Endodermal cell (in vitro differentiated cells): ENCODE measurements at regions not wholly inside any gene's neighbourhood (a gene's known extent, or its start where the extent isn't known, plus 50 kb on each side); places are given as distances from the start of the nearest gene placed in this dataset.

ENCODE experiments used
- DNase-seq: peaks from one replicate; pipeline ENCODE4 v3.0.0-alpha.2; 2017
- H3K27ac ChIP-seq: 2 replicates; pipeline ENCODE4 v1.5.1; 2013; ENCODE audit warnings: mild to moderate bottlenecking, low read depth, low read length, moderate library complexity
- H3K27me3 ChIP-seq: 2 replicates; pipeline ENCODE4 v1.6.1; 2013; ENCODE audit warnings: mild to moderate bottlenecking, low read length, moderate library complexity; ENCODE audit not compliant: insufficient read depth, control insufficient read depth, poor library complexity, severe bottlenecking
- H3K36me3 ChIP-seq: 2 replicates; pipeline ENCODE4 v1.7.0; 2013; ENCODE audit warnings: mild to moderate bottlenecking, low read length, moderate library complexity; ENCODE audit not compliant: control insufficient read depth, insufficient read depth
- H3K4me1 ChIP-seq: one replicate; pipeline ENCODE4 v1.7.0; 2013; ENCODE audit warnings: low read length; ENCODE audit not compliant: control insufficient read depth, insufficient read depth
- H3K4me3 ChIP-seq: 2 replicates; pipeline ENCODE4 v1.5.1; 2013; ENCODE audit warnings: mild to moderate bottlenecking, low read length, moderate library complexity
- H3K9ac ChIP-seq: 2 replicates; pipeline ENCODE4 v1.6.1; 2013; ENCODE audit warnings: mild to moderate bottlenecking, low read length, moderate library complexity; ENCODE audit not compliant: poor library complexity, severe bottlenecking; ENCODE audit errors: extremely low read depth
- H3K9me3 ChIP-seq: 2 replicates; pipeline ENCODE4 v1.6.1; 2013; ENCODE audit warnings: mild to moderate bottlenecking, low read length, moderate library complexity; ENCODE audit not compliant: control insufficient read depth
- H3K27ac Mint-ChIP-seq: 2 replicates; pipeline ENCODE4 v1.8.0; 2020; ENCODE audit warnings: mixed read lengths
- H3K27me3 Mint-ChIP-seq: 2 replicates; pipeline ENCODE4 v1.8.0; 2021; ENCODE audit warnings: mild to moderate bottlenecking, mixed read lengths; ENCODE audit not compliant: insufficient read depth
- H3K36me3 Mint-ChIP-seq: 2 replicates; pipeline ENCODE4 v1.8.0; 2020; ENCODE audit warnings: low read depth, mixed read lengths
- H3K4me1 Mint-ChIP-seq: 2 replicates; pipeline ENCODE4 v1.8.0; 2020; ENCODE audit warnings: mixed read lengths
- H3K4me3 Mint-ChIP-seq: 2 replicates; pipeline ENCODE4 v1.8.0; 2020; ENCODE audit warnings: mild to moderate bottlenecking, moderate library complexity, mixed read lengths
- H3K9me3 Mint-ChIP-seq: 2 replicates; pipeline ENCODE4 v1.8.0; 2020; ENCODE audit warnings: mild to moderate bottlenecking, mixed read lengths
- WGBS, 2 experiments: methylation state at CpG; one replicate each; pipeline versions ENCODE4 v1.1.5 to v1.1.7; 2013; ENCODE audit warnings: missing lambda C conversion rate in 2 of 2, mixed read lengths in 1 of 2; ENCODE audit not compliant: insufficient coverage in 1 of 2, insufficient read length in 1 of 2; 5-methylcytosine and 5-hydroxymethylcytosine counted together
- TF ChIP-seq, protein P1 (sequence below): fragments of 200-600 bp; sonication (generic); conservative IDR thresholded peaks from 2 replicates; pipeline ENCODE4 v1.5.0; 2021; ENCODE audit warnings: antibody characterized with exemption, mild to moderate bottlenecking

DNA sequence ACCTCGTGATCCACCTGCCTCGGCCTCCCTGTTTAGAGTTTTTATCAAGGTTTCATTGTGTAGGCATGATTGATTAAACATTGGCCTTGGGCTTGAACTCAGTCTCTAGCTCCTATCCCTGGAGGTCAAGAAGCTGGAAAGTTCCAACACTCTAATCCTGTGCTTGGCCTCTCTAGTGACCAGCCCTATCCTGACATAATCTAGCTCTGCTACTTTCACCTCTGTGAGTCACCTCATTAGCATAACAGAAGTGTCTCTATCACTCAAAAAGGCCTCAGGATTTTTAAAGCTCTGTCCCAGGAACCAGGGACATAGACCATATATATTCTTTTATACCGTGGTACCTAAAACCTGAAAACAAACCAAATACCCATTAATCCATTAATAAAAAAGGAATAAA, 377.5 kb downstream of the CENPC start:
- H3K36me3 Mint-ChIP-seq: no peaks in the 10 kb centered on the region
- Histone ChIP-seq H3K4me3 (no peak overlapping the region), H3K27ac (no peak overlapping the region), H3K36me3 (no peaks in the 10 kb centered on the region), H3K4me1 (no peaks in the 10 kb centered on the region), H3K9me3 (peaks cover 12% of the 10 kb centered on the region), H3K27me3 (no peaks in the 10 kb centered on the region), H3K9ac (no peak overlapping the region)
- peaks cover 6% of the 10 kb centered on the region for H3K9me3 Mint-ChIP-seq
- peaks cover 2% of the 10 kb centered on the region for H3K27me3 Mint-ChIP-seq
- no peak for DNase-seq
- TF ChIP-seq, protein P1, sequence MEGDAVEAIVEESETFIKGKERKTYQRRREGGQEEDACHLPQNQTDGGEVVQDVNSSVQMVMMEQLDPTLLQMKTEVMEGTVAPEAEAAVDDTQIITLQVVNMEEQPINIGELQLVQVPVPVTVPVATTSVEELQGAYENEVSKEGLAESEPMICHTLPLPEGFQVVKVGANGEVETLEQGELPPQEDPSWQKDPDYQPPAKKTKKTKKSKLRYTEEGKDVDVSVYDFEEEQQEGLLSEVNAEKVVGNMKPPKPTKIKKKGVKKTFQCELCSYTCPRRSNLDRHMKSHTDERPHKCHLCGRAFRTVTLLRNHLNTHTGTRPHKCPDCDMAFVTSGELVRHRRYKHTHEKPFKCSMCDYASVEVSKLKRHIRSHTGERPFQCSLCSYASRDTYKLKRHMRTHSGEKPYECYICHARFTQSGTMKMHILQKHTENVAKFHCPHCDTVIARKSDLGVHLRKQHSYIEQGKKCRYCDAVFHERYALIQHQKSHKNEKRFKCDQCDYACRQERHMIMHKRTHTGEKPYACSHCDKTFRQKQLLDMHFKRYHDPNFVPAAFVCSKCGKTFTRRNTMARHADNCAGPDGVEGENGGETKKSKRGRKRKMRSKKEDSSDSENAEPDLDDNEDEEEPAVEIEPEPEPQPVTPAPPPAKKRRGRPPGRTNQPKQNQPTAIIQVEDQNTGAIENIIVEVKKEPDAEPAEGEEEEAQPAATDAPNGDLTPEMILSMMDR: no peak
- H3K4me3 Mint-ChIP-seq: no peak overlapping the region
- H3K4me1 Mint-ChIP-seq: peaks cover 8% of the 10 kb centered on the region
- 74 to 100% methylated on average over 1 to 3 of the region's 3 CpGs for WGBS, 2 experiments
- H3K27ac Mint-ChIP-seq: no peak overlapping the region

DNA sequence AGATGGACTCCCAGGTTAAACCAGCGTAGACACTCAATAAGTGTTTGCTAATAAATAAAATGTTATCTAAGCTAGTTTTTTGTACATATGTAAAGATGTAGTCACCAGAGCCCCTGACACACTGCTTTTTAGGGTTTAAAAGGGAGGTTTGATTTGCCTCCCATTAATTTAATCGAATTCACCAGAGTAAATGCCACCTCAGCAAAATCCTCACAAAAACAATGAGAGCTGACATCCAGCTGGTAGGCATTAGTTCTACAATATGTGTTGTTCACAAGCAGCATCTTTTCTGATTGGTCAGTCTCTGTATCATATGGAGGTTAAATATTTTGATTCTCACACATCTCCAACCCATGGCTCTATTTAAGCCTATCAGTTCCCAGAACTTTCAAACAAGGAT, 382.6 kb downstream of the CENPC start:
- Histone ChIP-seq H3K4me3 (no peak overlapping the region), H3K27ac (no peak overlapping the region), H3K9ac (no peak overlapping the region), H3K36me3 (no peaks in the 10 kb centered on the region), H3K9me3 (peaks cover 12% of the 10 kb centered on the region), H3K27me3 (no peaks in the 10 kb centered on the region), H3K4me1 (no peaks in the 10 kb centered on the region)
- no peaks in the 10 kb centered on the region for H3K36me3 Mint-ChIP-seq
- TF ChIP-seq, protein P1: no peak
- peaks cover 4% of the 10 kb centered on the region for H3K9me3 Mint-ChIP-seq
- H3K27me3 Mint-ChIP-seq: peaks cover 2% of the 10 kb centered on the region
- H3K4me3 Mint-ChIP-seq: no peak overlapping the region
- peaks cover 4% of the 10 kb centered on the region for H3K4me1 Mint-ChIP-seq
- DNase-seq: no peak
- WGBS, 2 experiments: 89% methylated on average over 2 of the region's 2 CpGs; no CpG with 5 or more reads in 1 of the 2 experiments
- no peak overlapping the region for H3K27ac Mint-ChIP-seq

GRCh38 chr4:67161311-67161710, 384.0 kb downstream of the CENPC start:
- Mint-ChIP-seq H3K27ac (no peak overlapping the region), H3K4me1 (peaks cover 4% of the 10 kb centered on the region), H3K4me3 (no peak overlapping the region), H3K27me3 (peaks cover 2% of the 10 kb centered on the region), H3K9me3 (peaks cover 4% of the 10 kb centered on the region), H3K36me3 (no peaks in the 10 kb centered on the region)
- Histone ChIP-seq H3K27me3 (no peaks in the 10 kb centered on the region), H3K9me3 (peaks cover 12% of the 10 kb centered on the region), H3K4me3 (no peak overlapping the region), H3K36me3 (no peaks in the 10 kb centered on the region), H3K9ac (no peak overlapping the region), H3K4me1 (no peaks in the 10 kb centered on the region), H3K27ac (no peak overlapping the region)
- TF ChIP-seq, protein P1: no peak
- DNase-seq: no peak
- 64 to 74% methylated on average over 3 of the region's 3 CpGs for WGBS, 2 experiments
